Panc1 (cell line): ENCODE measurements at regions not wholly inside any gene's neighbourhood (a gene's known extent, or its start where the extent isn't known, plus 50 kb on each side); places are given as distances from the start of the nearest gene placed in this dataset.

Source experiments
- CTCF ChIP-seq: fragments of 450-650 bp; IDR thresholded peaks from 2 replicates; pipeline ENCODE4 v1.5.1; 2017; ENCODE audit warnings: mild to moderate bottlenecking
- POLR2AphosphoS5 ChIP-seq: IDR thresholded peaks from 2 replicates; pipeline ENCODE4 v1.6.1; 2012; ENCODE audit warnings: mild to moderate bottlenecking, low read depth, low read length, moderate library complexity

GRCh38 chr7:24404315-24404714, 120.3 kb downstream of the NPY start:
- no peak for TF ChIP-seq CTCF
- TF ChIP-seq POLR2AphosphoS5 = no peak
